NCI-H69 (cell line): ENCODE measurements at regions not wholly inside any gene's neighbourhood (a gene's known extent, or its start where the extent isn't known, plus 50 kb on each side); places are given as distances from the start of the nearest gene placed in this dataset.
A peak's percentile ranks its signal among the peaks of the same experiment; 100 is the strongest.

Experiments used
- DNase-seq: peaks from one replicate; lab custom pipeline; 2025; lab: John Stamatoyannopoulos, UW

DNA sequence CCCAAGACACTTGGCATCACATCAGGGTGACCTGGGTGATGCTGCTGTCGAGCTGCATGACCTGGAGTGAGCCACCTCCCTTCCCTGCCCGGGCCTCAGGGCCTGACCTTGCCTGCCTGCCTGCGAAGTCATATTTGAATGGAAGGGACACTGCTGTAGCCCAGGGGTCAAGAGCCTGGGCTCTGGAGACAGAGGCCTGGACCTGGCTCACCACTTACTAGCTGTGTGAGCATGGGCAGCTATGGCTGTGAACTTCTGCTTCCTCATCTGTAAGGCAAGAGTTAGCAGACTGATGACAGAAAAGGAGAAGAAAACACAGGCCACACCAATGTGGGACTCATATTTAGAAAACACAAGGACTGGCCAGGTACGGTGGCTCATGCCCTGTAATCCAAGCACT lies 118.7 kb downstream of the ZFP36L2 start:
- DNase-seq, result no peak

GRCh38 chr2:43106559-43107527 lies 119.6 kb downstream of the ZFP36L2 start:
- no peak for DNase-seq

- DNase-seq, result peak; percentile 5
These were observed 120.5 kb downstream of the ZFP36L2 start for GRCh38 chr2:43105586-43106558.

DNA sequence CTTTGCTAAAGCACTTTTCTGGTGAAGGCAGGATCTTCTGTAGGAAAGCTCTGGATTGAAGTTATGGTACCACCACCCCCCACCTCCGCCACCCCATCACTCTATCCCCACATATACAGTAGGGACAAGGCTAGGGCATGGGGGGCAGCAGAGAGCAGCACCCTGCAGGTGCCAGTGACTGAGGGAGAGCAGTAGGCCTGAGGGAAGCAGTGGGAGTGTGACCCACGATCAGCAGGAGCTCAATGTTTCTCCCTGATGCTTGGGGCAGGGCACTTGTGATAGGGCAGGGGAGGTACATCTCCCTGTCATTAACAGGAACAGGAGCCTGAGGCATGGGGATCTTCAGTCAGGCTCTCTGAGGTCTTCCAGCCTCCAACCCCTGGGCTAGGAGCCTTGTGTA lies 121.6 kb downstream of the ZFP36L2 start:
- DNase-seq, result no peak

GRCh38 chr2:43104106-43104505 lies 122.3 kb downstream of the ZFP36L2 start:
- DNase-seq, result no peak

DNA sequence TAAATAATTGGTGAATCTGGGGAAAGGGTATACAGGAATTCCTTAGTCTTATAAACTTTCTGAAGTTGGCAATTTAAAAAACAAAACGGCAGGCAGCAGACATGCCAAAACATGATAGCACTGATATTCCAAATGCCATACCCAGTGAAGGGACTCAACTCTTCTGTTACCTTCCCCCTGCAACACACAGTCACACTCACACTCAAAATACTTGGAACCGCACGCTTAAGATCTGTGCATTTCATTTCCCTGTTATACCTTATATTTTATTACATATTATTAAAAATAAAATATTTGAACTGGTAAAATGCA lies 123.4 kb downstream of the ZFP36L2 start:
- no peak for DNase-seq

DNA sequence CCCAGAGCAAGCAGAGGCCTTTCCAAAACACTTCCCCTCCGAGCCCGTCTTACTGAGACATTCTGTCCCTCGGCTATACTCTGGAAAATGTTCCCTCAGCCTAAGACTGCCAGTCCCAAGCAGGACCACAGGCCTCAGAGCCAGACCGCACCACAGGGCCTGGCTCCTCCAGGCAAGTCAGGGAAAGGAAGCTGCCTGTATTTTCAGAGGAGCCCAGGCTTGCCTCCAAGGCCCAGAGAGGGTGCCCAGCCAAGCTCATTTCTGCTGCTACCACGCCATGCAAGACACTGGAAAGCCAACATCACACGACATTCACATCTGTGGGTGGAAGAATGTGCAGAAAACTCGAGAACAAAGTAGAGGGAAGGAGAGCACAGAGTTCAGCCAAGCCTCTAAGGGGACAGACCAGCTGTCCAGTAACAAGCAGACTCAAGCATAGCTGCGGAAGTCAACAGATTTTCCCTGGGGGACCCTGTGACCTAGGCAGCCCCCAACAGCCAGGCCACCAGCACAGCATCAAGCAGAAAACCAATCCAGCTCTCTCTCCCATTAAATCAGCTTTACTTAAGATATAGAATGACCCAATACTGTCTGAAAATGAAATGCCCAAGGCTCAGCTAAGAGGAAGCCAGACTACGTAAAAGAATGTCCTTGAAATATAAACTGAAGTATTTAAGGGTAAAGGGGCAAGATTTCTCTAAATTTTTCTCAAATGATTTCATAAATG lies 123.9 kb downstream of the ZFP36L2 start:
- DNase-seq, result no peak

GRCh38 chr2:43101751-43102150 lies 124.7 kb downstream of the ZFP36L2 start:
- DNase-seq, result no peak

GRCh38 chr2:43100883-43101662 lies 125.3 kb downstream of the ZFP36L2 start:
- peak; percentile 69 for DNase-seq

- peak; percentile 24 for DNase-seq
These were observed 126.0 kb downstream of the ZFP36L2 start for GRCh38 chr2:43100362-43100882.

- no peak for DNase-seq
These were observed 126.6 kb downstream of the ZFP36L2 start for GRCh38 chr2:43099797-43100196.

GRCh38 chr2:43098539-43098938 lies 127.9 kb downstream of the ZFP36L2 start:
- DNase-seq, result no peak

GRCh38 chr2:43097644-43098408 lies 128.6 kb downstream of the ZFP36L2 start:
- no peak for DNase-seq

DNA sequence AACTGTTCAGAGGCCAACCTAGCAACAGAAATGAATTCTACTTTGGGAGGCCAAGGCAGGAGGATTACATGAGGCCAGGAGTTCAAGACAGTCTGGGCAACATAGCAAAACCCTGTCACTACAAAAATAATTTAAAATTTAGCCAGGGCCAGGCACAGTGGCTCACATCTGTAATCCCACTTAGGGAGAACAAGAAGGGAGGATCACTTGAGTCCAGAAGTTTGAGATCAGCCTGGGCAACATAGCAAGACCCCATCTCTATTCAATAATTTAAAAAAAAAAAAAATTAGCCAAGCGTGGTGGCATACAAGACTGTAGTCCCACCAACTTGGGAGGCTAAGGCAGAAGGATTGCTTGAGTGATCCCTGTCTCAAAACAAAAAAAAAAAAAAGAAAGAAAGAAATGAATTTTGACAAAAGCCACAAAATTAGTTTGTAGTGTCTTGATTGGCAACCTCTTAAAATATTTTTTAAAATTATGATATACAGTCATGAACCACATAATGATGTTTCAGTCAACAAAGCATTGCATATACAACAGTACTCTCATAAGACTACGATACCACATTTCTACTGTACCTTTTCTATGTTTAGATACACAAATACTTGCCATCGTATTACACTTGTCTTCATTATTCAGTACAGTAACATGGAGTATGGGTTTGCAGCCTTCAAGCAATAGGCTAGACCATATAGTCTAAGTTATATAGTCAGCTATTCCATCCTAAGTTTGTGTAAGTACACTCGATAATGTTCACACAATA lies 130.7 kb downstream of the ZFP36L2 start:
- DNase-seq, result no peak

DNA sequence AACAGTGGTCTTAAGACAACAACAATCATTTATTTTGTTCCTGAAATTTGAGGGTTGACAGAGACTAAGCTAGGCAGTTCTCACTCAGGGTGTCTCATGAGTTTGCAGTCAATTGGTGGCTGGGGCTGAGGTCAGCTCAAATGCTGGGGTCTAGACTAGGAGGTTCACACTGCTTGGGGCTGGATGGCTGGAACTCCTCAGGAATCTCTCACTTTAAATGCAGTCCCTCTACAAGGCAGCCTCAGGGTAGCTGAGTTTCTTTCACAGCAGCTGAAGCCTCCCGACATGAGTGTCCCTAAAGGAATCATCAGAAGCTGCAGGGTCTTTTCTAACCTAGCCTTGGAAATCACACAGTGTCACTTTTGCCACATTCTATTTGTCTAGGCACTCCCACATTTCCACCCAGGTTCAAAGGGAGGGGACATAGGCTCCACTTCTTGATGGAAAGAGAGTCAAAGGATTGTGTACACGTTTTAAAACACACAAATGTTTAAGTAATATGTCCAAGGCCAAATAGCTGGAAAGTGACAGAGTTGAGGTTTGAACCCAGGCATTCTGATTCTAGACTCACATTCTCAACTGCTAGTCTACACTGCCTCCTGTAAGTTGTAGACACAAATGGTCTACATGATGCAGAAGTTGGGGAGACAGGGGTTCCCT lies 133.8 kb downstream of the ZFP36L2 start:
- DNase-seq, result no peak

- DNase-seq, result no peak
These were observed 136.1 kb downstream of the ZFP36L2 start for GRCh38 chr2:43090317-43090716.

DNA sequence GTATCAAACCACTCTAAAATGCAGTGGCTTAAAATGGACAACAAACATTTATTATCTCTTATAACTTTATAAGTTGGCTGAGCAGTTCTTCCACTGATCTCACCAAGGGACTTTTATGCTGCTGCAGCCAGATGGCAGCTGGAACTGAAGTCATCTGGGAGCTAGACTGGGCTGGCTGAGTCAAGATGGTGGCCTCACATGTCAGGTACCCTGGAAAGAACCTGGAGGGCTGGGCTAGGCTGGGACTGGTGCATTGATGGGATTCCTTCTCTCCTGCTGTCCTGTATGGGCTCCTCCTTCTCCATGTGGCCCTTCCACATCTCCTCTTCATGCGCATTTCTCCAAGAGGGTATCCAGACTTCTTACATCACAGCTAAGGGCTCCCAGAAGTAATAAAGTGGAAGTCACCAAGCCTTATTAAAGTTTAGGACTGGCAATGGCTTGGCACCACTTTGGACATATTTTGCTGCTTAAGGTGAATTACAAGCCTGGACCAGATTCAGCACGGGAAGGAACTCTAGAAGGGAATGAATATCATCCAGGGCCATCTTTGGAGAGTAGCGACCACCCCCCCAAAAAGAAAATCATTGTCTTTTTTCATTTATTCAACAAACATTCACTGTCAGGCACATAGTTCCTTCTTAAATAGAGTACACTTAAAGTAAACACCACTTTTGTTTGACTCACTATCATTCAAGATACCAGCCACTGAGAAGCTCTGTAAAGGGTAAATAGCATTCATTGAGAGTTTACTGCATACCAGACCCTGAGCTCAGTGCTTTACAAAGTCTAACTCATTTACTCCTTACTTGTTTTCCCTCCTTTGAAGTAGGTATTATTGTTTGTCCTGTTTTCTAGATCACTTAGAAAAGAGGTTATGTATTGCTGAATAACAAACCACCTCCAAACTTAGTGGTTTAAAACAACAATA lies 138.0 kb downstream of the ZFP36L2 start:
- no peak for DNase-seq

DNA sequence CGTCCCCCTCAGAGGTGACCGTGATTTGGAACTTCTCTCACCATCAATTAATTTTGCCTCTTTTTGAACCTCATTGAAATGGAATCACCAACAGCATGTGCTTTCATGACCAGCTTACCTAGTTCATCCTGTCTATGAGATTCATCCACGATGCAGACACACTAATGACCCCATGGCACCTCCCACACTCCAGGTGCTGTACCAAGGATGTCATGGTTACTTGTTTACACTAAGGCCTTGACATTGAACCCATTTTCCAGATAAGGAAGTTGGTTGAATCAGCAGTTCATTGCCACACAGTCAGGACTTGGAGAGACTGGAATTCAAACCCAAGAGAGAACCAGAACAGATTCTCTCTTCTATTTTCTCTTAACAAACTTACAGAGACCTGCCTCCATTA lies 139.0 kb downstream of the ZFP36L2 start:
- DNase-seq, result no peak
